ENCODE measurements at regions not wholly inside any gene's neighbourhood (a gene's known extent, or its start where the extent isn't known, plus 50 kb on each side); places are given as distances from the start of the nearest gene placed in this dataset.

DNA sequence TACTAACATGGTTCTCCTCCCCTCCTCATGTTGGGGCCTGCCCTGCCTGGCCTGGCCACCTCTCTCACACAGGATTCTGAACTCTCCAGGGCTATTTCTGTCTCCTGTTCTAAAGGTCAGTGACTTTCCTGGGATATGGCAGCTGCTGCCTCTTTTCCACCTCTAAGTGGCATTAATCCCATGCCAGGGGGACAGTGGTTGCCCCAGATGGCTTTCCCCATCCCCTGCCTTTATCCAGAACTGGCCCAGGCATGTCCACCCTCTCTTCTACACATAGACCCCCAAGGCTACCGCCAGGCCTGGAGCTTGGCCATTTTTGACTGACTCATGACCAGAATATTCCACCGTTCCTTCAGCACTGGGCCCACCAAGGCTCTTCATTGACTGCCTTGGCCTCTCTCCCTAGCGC, 90.4 kb downstream of the IRF2BPL start:
- TF ChIP-seq POLR2AphosphoS5 (IDR thresholded peaks at IDR 0.05) (no peak), CTCF (IDR thresholded peaks at IDR 0.05 in 8 of 11, conservative IDR thresholded peaks at IDR 0.05 in 3 of 11) (no peak)
